Ishikawa (cell line): ENCODE measurements at regions not wholly inside any gene's neighbourhood (a gene's known extent, or its start where the extent isn't known, plus 50 kb on each side); places are given as distances from the start of the nearest gene placed in this dataset.

Source experiments
- MAX ChIP-seq: IDR thresholded peaks from 2 replicates; pipeline ENCODE4 v1.6.1; 2012
- RAD21 ChIP-seq: IDR thresholded peaks from 2 replicates; pipeline ENCODE4 v1.6.1; 2012; ENCODE audit warnings: low read depth

GRCh38 chr13:85434927-85435326 lies 364.3 kb downstream of the SLITRK6 start:
- no peak for TF ChIP-seq RAD21
- no peak for TF ChIP-seq MAX
